ENCODE measurements at regions not wholly inside any gene's neighbourhood (a gene's known extent, or its start where the extent isn't known, plus 50 kb on each side); places are given as distances from the start of the nearest gene placed in this dataset.
"Not testable (repeated sequence)": the region's sequence is repeated elsewhere in the genome, so short reads cannot be mapped to it uniquely, and the experiment has no call there.

- DNase-seq (ENCODE audit: low read depth): no peak
Observed at GRCh38 chrX:106356580-106356979, 188.5 kb downstream of the PWWP3B start.

DNA sequence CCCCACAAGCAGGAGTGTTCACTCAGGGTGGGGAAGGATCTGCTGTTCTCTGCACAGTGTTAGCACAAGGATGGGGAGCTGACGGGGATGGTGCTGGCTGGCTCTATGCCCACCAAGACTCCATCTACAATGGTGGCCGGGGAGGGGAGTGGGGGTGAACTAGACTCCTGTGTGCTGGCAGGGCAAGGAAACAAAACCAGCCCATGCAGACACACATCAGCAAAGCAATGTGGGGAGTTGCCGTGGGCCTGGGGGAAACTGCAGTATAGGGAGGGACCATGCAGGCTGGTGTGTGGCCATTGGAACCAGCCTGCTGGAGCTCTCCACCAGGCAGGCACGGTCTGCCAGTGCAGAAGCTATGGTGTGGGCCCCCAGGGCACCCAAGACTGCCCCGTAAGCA, 195.1 kb downstream of the PWWP3B start:
- no peak for DNase-seq (ENCODE audit: low read depth)

- no peak for DNase-seq (ENCODE audit: low read depth)
Observed at GRCh38 chrX:106378616-106379015, 210.5 kb downstream of the PWWP3B start.

DNA sequence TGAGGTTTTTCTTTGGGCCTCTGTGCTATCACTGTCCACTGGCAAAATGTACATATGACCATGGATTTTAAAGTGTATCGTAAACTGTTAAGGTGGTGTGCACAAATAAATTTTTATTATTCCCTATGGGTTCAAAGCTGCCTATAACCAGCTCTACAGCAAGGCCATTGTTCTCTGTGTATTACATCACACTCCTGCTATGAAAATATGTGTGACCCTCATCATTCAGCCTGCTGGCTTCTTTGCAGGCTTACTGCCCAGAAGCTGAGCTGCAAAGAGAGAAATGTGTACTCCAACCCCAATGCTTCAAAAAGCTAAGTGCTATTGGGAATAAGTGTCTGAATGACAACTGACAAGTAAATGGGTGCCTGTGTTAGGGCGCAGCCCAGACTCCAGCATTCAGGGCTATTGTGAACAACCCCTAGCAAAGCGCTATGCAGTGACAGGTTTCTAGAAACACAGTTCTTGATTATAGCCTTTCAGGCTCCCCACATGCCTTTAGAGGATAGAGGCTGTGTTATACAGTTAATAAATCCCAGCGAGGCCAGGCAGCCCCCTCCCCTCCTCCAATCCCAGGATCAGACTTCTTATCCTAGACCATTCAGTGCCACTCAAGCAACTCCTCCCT, 220.4 kb upstream of the RADX start:
- no peak for DNase-seq (ENCODE audit: low read depth)

DNA sequence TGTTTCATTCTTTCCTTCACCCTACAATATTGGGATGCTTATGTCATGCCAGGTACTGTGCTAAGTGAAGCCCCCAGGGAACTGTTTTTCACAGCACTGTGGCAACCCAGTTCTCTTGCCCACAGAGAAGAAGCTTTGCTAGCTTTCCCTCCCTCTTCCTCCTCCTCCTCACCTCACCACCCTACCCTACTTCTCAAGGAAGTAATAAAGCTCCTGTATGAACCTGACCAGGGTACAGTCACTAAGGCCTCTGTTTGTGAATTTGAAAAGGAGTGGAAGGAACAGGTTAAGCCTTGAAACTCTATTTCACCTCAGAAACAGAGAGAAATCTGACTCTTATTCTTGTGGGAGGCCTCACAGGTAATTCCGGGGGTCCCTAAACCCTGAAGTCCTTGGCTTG, 219.4 kb upstream of the RADX start:
- DNase-seq (ENCODE audit: low read depth): no peak

DNA sequence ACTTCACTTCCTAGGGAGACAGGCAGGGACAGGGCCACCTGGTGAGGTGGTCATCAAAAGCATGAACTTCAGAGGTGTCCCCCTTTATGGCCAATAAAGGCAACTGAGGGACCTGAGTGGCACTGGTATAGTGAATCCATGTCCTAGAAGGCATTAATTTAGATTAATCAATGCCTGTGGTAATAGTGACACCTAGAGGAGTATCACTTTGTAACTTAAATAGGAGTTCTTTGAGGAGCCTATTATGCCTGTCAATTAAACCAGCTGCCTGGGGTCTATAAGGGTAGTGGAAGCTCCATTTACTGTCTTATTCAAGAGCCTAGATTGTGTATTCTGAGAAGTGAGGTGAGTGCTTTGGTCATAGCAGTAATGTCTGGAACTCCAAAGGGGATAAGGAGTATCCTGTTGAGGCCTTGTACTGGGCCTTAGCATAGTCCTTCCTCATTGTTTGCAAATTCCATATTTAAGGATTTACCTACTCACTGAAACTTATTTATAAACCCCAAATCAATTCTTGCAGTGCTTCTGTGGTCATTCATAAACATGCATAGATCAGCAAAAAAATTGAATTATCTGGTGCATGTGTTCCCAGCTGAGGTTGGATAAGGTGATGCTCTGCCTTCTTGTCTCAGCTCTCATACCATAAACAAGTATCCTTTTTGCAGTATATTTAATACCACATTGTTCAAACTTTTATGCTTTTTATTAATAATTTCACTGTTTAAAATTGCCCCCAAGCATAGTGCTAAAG, 213.8 kb upstream of the RADX start:
- DNase-seq (ENCODE audit: low read depth): no peak

DNA sequence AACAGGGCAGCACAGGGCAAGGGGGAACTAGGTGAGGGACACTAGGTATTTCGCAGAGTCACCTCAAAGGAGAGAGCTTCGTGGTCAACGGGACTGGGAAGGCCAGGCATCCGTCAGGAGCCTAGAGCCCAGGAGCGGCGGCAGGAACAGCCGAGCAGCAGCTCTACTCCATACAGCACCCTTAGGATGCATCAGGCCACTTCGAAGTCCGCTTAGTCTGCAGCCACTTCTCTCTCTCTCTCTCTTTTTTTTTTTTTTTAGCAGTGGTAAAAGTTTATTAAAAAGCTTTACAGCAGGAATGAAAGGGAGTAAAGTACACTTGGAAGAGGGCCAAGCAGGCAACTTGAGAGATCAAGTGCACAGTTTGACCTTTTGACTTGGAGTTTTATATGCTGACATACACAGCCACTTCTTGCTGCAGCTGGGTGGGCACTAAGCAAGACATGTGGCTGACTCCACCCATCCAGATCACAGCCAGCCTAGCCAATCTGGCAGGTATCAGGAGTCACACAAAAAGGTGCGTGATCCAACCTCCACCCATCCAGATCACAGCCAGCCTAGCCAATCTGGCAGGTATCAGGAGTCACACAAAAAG, 209.7 kb upstream of the RADX start:
- no peak for DNase-seq (ENCODE audit: low read depth)

- no peak for DNase-seq (ENCODE audit: low read depth)
Observed at GRCh38 chrX:106404512-106404911, 207.3 kb upstream of the RADX start.

GRCh38 chrX:106415276-106415895, 196.4 kb upstream of the RADX start:
- DNase-seq (ENCODE audit: low read depth): peak; percentile 3

- DNase-seq (ENCODE audit: low read depth): no peak
Observed at GRCh38 chrX:106436691-106437090, 175.1 kb upstream of the RADX start.

DNA sequence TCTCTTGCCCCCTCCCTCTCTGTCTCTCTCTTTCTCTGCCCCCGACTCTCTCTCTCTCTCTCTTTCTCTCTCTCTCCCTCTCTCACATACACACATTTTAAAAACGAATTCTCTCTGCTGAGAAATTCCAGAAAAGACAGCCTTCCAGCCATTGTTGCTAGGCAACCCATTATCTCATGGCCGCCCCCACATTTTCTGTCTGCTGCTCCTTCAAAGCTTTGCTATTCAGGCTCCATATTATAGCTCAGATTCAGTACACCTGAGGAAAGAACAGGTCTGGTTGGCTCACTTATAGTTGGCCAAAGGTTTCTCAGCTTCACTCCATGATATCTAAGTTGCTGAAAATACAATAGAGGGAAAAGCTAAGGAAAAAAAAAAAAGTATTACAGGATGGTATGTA, 174.4 kb upstream of the RADX start:
- no peak for DNase-seq (ENCODE audit: low read depth)

DNA sequence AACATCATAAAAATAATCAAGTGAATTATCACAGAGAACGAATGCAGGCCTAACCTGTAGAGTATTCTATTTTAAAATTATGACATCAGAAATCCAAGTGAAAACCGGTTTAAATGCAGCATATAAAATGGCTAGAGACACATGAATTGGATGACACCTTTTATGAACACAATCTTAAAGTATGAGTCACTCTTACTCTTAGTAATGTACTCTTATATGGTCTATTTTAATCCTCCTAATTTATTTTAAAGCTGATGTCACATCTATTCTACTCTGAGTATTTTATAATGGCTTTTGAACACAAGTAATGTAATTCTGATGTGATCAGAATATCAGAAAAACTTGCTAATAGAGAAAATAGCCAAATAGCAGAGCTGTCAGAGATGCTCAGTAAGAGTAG, 161.4 kb upstream of the RADX start:
- no peak for DNase-seq (ENCODE audit: low read depth)

GRCh38 chrX:106451933-106452332, 159.8 kb upstream of the RADX start:
- DNase-seq (ENCODE audit: low read depth): no peak

GRCh38 chrX:106454991-106455390, 156.8 kb upstream of the RADX start:
- no peak for DNase-seq (ENCODE audit: low read depth)

- DNase-seq (ENCODE audit: low read depth): no peak
Observed at GRCh38 chrX:106457802-106458201, 154.0 kb upstream of the RADX start.

DNA sequence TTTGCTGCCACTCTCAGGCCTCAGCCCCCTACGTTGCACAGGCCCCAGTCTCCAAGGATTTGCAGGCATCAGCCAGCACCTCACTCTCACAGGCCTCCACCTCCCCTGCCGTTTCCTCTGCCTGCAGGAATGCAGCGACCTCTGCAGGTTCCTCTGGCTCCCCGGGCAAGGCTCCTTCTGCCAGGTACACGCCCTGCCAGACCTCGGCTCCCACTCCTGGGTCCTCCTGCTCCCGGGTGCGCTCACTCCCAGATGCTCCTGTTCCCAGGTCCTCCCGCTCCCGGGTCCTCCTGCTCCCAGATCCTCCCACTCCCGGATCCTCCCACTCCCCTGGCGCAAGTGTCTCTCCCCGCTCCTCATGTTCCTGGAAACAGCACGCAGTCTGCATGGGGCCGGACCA, 144.4 kb upstream of the RADX start:
- no peak for DNase-seq (ENCODE audit: low read depth)

GRCh38 chrX:106467943-106468342, 143.8 kb upstream of the RADX start:
- DNase-seq (ENCODE audit: low read depth): no peak

GRCh38 chrX:106468433-106468832, 143.3 kb upstream of the RADX start:
- no peak for DNase-seq (ENCODE audit: low read depth)

- DNase-seq (ENCODE audit: low read depth): no peak
Observed at GRCh38 chrX:106479920-106480319, 131.9 kb upstream of the RADX start.

- DNase-seq (ENCODE audit: low read depth): peak; percentile 25
Observed at GRCh38 chrX:106481341-106481740, 130.4 kb upstream of the RADX start.

DNA sequence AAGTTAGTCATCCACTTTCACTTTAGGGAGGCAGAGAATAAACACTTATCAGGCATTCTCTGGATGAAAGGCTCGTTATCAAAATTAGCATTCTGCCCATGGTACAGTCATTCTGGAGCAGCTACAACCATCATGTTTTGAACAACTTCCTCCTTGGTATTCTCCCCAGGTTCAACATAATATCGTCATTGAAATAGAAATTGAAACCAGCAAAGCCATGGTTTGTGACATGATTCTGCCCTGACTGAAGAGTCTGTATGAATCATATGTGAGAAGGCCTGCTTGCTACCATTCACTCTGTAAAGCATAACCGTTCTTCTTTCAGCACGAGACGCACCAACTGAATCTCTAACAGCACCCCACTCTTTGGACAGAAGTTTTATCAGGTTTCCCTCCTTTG, 127.5 kb upstream of the RADX start:
- no peak for DNase-seq (ENCODE audit: low read depth)

DNA sequence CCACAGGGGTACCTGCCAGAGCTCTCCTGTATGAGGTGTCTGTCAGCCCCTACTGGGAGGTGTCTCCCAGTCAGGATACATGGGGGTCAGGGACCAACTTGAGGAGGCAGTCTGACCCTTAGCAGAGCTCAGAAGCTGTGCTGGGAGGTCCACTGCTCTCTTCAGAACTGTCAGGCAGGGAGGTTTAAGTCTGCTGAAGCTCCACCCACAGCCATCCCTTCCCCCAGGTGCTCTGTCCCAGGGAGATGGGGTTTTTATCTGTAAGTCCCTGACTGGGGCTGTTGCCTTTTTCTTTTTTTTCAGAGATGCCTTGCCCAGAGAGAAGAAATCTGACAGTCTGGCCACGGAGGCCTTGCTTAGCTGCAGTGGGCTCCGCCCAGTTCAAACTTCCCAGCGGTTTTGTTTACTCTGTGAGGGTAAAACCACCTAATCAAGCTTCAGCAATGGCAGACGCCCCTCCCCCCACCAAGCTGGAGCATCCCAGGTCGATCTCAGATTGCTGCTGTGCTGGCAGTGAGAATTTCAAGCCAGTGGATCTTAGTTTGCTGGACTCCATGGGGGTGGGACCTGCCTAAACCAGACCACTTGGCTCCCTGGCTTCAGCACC, 118.5 kb upstream of the RADX start:
- DNase-seq (ENCODE audit: low read depth): not testable (repeated sequence)

- DNase-seq (ENCODE audit: low read depth): no peak
Observed at GRCh38 chrX:106499473-106499872, 112.3 kb upstream of the RADX start.

Measured in stromal cell of bone marrow (primary cell).